Caco-2 (cell line): ENCODE measurements at regions not wholly inside any gene's neighbourhood (a gene's known extent, or its start where the extent isn't known, plus 50 kb on each side); places are given as distances from the start of the nearest gene placed in this dataset.

Experiments used
- BruUV-seq: library from RNA; stranded (reverse); fragments of 400-500 nt; replicated peaks from 2 replicates; lab custom pipeline; 2021; lab: Mats Ljungman, UMichigan
- CTCF ChIA-PET: fragments of 300-600 bp; sonication (Branson Sonifier 250); formaldehyde crosslinking; loops from one replicate; lab custom pipeline; 2022; ENCODE audit warnings: antibody characterized with exemption; lab: Charles Lee
- POLR2A ChIA-PET: fragments of 300-600 bp; sonication (Branson Sonifier 250); formaldehyde crosslinking; loops from one replicate; lab custom pipeline; 2022; ENCODE audit warnings: antibody characterized with exemption; lab: Charles Lee
- DNase-seq, 2 experiments: peaks; one replicate each; pipeline versions ENCODE4 v3.0.0 to v3.0.0-alpha.2; 2020 to 2022
- H3K27me3 ChIP-seq: replicated peaks from 2 replicates; pipeline ENCODE4 v1.6.0; 2011; ENCODE audit warnings: low read length; ENCODE audit not compliant: control insufficient read depth, insufficient read depth
- H3K36me3 ChIP-seq: 2 replicates; pipeline ENCODE4 v1.5.1; 2011; ENCODE audit warnings: low read length; ENCODE audit not compliant: control insufficient read depth, insufficient read depth
- H3K4me1 ChIP-seq: fragments of 250-450 bp; sonication (Bioruptor Pico); 2 replicates; pipeline ENCODE4 v1.5.1; 2020; ENCODE audit warnings: mild to moderate bottlenecking
- H3K4me3 ChIP-seq: 2 replicates; pipeline ENCODE4 v1.5.1; 2011; ENCODE audit warnings: low read depth, mild to moderate bottlenecking, control low read depth, low read length
- H3K9me3 ChIP-seq: fragments of 250-450 bp; sonication (Bioruptor Pico); 2 replicates; pipeline ENCODE4 v1.5.1; 2020; ENCODE audit warnings: mild to moderate bottlenecking, moderate library complexity
- H3K27ac Mint-ChIP-seq: one replicate; pipeline ENCODE4 v1.8.0; 2022; ENCODE audit warnings: mixed read lengths; ENCODE audit not compliant: unreplicated experiment
- H3K27me3 Mint-ChIP-seq: one replicate; pipeline ENCODE4 v1.8.0; 2022; ENCODE audit warnings: mixed read lengths; ENCODE audit not compliant: insufficient read depth, unreplicated experiment
- H3K36me3 Mint-ChIP-seq: one replicate; pipeline ENCODE4 v1.8.0; 2022; ENCODE audit warnings: mild to moderate bottlenecking, mixed read lengths; ENCODE audit not compliant: insufficient read depth, unreplicated experiment
- H3K4me1 Mint-ChIP-seq: one replicate; pipeline ENCODE4 v1.8.0; 2022; ENCODE audit warnings: low read depth, mixed read lengths; ENCODE audit not compliant: unreplicated experiment
- H3K4me3 Mint-ChIP-seq: one replicate; pipeline ENCODE4 v1.8.0; 2022; ENCODE audit warnings: mild to moderate bottlenecking, moderate library complexity, mixed read lengths; ENCODE audit not compliant: unreplicated experiment
- H3K9me3 Mint-ChIP-seq: one replicate; pipeline ENCODE4 v1.8.0; 2022; ENCODE audit warnings: mixed read lengths; ENCODE audit not compliant: unreplicated experiment
- CTCF ChIP-seq, 2 experiments: fragments of 200-600 bp in 1 of 2; IDR thresholded peaks; 1 replicate in 1 of 2; 2 replicates in 1 of 2; pipeline versions ENCODE4 v1.5.1 to v1.8.0; 2011 to 2022; ENCODE audit warnings: antibody characterized with exemption in 1 of 2, control low read depth in 1 of 2, inconsistent platforms in 1 of 2, low read depth in 1 of 2, low read length in 1 of 2, mild to moderate bottlenecking in 1 of 2, moderate library complexity in 1 of 2; ENCODE audit not compliant: insufficient read depth in 1 of 2, severe bottlenecking in 1 of 2, unreplicated experiment in 1 of 2
- intact Hi-C: fragments of 100-400 bp; cut with micrococcal nuclease; formaldehyde crosslinking; loops from one replicate; pipeline ENCODE4 v1.10.0; 2022; ENCODE audit not compliant: unreplicated experiment

GRCh38 chr13:66068683-66069082, 1161.5 kb downstream of the PCDH9 start:
- ChIA-PET POLR2A (no interaction called here), CTCF (no interaction called here)
- H3K27ac Mint-ChIP-seq = no peak overlapping the region
- H3K9me3 ChIP-seq = no peaks in the 10 kb centered on the region
- no peaks in the 10 kb centered on the region for H3K27me3 ChIP-seq
- BruUV-seq = no TSS peak
- H3K4me3 ChIP-seq = no peak overlapping the region
- no peaks in the 10 kb centered on the region for H3K36me3 ChIP-seq
- no peaks in the 10 kb centered on the region for H3K4me1 ChIP-seq
- H3K4me3 Mint-ChIP-seq = no peak overlapping the region
- H3K9me3 Mint-ChIP-seq = no peaks in the 10 kb centered on the region
- H3K4me1 Mint-ChIP-seq = no peaks in the 10 kb centered on the region
- intact Hi-C loops = no loop called here
- H3K36me3 Mint-ChIP-seq = no peaks in the 10 kb centered on the region
- peaks cover 3% of the 10 kb centered on the region for H3K27me3 Mint-ChIP-seq
- no peak for TF ChIP-seq CTCF (IDR thresholded peaks at IDR 0.05; ENCODE audit: insufficient read depth in 1 of 2, low read depth in 1 of 2, low read length in 1 of 2, severe bottlenecking in 1 of 2, unreplicated experiment in 1 of 2)
- DNase-seq = no peak

- Histone ChIP-seq H3K4me1 (no peaks in the 10 kb centered on the region), H3K9me3 (no peaks in the 10 kb centered on the region), H3K36me3 (no peaks in the 10 kb centered on the region), H3K27me3 (no peaks in the 10 kb centered on the region), H3K4me3 (no peak overlapping the region)
- no peak overlapping the region for H3K27ac Mint-ChIP-seq
- ChIA-PET CTCF (no interaction called here), POLR2A (no interaction called here)
- no peaks in the 10 kb centered on the region for H3K9me3 Mint-ChIP-seq
- H3K4me1 Mint-ChIP-seq = no peaks in the 10 kb centered on the region
- H3K27me3 Mint-ChIP-seq = no peaks in the 10 kb centered on the region
- intact Hi-C loops = no loop called here
- no peak for DNase-seq
- no TSS peak for BruUV-seq
- H3K4me3 Mint-ChIP-seq = no peak overlapping the region
- no peaks in the 10 kb centered on the region for H3K36me3 Mint-ChIP-seq
- no peak for TF ChIP-seq CTCF (IDR thresholded peaks at IDR 0.05; ENCODE audit: insufficient read depth in 1 of 2, low read depth in 1 of 2, low read length in 1 of 2, severe bottlenecking in 1 of 2, unreplicated experiment in 1 of 2)
Observed at GRCh38 chr13:66048888-66049287, 1181.2 kb downstream of the PCDH9 start.

- Histone ChIP-seq H3K4me3 (no peak overlapping the region), H3K9me3 (no peaks in the 10 kb centered on the region), H3K27me3 (no peaks in the 10 kb centered on the region), H3K36me3 (no peaks in the 10 kb centered on the region), H3K4me1 (no peaks in the 10 kb centered on the region)
- CTCF ChIA-PET = interaction anchor here (0.5 kb wide), 1 partner anchor 55 kb away, joined by 3 read pairs; no protein-coding TSS in a partner anchor
- no TSS peak for BruUV-seq
- Mint-ChIP-seq H3K27ac (no peak overlapping the region), H3K4me1 (no peaks in the 10 kb centered on the region), H3K27me3 (no peaks in the 10 kb centered on the region), H3K36me3 (no peaks in the 10 kb centered on the region), H3K4me3 (no peak overlapping the region), H3K9me3 (no peaks in the 10 kb centered on the region)
- DNase-seq = no peak
- POLR2A ChIA-PET = no interaction called here
- intact Hi-C loops = no loop called here
- TF ChIP-seq CTCF (IDR thresholded peaks at IDR 0.05; ENCODE audit: insufficient read depth in 1 of 2, low read depth in 1 of 2, low read length in 1 of 2, severe bottlenecking in 1 of 2, unreplicated experiment in 1 of 2) = no peak
Observed at GRCh38 chr13:66040506-66040905, 1189.6 kb downstream of the PCDH9 start.
